Fibroblast of the aortic adventitia (primary cell): ENCODE measurements at regions not wholly inside any gene's neighbourhood (a gene's known extent, or its start where the extent isn't known, plus 50 kb on each side); places are given as distances from the start of the nearest gene placed in this dataset.
A peak's percentile ranks its signal among the peaks of the same experiment; 100 is the strongest.

Experiments
- DNase-seq: peaks from one replicate; pipeline ENCODE4 v3.0.0-alpha.2; 2010; ENCODE audit warnings: low read depth
- H3K4me3 ChIP-seq: 2 replicates; pipeline ENCODE4 v1.5.1; 2011; ENCODE audit warnings: low read depth, mild to moderate bottlenecking, control low read depth, low read length, moderate library complexity
- TF ChIP-seq, protein P1 (sequence below): IDR thresholded peaks from 2 replicates; pipeline ENCODE4 v1.5.1; 2011; ENCODE audit warnings: mild to moderate bottlenecking, low read length, control low read depth, inconsistent platforms; ENCODE audit not compliant: insufficient read depth

DNA sequence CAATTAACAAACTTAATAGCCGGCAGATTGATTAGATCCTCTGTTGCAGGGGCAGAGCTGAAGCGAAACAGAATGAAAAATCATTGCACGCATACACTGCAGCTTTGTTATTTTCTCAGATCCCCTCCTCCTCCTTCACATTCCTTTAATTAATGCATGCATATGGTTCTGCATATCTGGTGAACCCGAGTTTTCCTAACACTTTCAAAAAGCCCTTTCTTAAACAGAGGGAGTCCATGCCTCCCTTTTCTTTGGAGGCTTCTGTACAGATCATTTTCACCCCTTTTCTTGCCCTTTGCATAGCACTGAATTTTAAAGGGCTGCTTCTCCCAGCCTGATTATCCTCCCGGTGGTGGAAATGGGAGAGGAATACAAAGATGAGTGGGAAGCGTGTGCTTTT lies 136.6 kb upstream of the TBCA start:
- no peak for DNase-seq
- TF ChIP-seq, protein P1, sequence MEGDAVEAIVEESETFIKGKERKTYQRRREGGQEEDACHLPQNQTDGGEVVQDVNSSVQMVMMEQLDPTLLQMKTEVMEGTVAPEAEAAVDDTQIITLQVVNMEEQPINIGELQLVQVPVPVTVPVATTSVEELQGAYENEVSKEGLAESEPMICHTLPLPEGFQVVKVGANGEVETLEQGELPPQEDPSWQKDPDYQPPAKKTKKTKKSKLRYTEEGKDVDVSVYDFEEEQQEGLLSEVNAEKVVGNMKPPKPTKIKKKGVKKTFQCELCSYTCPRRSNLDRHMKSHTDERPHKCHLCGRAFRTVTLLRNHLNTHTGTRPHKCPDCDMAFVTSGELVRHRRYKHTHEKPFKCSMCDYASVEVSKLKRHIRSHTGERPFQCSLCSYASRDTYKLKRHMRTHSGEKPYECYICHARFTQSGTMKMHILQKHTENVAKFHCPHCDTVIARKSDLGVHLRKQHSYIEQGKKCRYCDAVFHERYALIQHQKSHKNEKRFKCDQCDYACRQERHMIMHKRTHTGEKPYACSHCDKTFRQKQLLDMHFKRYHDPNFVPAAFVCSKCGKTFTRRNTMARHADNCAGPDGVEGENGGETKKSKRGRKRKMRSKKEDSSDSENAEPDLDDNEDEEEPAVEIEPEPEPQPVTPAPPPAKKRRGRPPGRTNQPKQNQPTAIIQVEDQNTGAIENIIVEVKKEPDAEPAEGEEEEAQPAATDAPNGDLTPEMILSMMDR: no peak
- no peak overlapping the region for H3K4me3 ChIP-seq

DNA sequence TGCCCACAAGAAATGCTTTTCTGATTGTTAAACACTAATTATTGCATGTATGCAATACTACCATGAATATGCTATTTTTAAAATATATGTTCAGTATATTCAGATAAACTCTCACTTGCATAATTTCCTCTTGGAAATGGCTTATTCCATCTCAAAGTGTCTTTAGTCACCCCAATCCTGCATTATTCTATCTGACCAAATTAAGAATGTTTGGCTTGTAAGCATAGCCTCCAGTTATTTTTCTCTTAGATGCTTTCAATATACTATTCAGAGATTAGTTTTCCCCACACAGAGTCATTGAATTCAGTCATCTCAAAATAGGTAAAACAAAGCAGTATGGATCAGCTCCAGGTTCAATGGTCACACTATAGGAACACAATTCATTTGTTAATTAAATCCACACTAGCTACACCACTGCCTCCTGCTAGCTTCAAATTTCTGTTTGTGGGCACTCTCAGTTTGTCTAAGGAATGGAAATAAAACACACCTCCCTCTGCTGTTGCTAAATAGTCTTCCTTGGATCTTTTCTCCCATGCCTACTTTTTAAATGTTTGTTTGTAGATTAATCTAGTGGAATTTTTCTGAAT lies 134.6 kb upstream of the TBCA start:
- TF ChIP-seq, protein P1: no peak
- DNase-seq: no peak
- H3K4me3 ChIP-seq: no peak overlapping the region

DNA sequence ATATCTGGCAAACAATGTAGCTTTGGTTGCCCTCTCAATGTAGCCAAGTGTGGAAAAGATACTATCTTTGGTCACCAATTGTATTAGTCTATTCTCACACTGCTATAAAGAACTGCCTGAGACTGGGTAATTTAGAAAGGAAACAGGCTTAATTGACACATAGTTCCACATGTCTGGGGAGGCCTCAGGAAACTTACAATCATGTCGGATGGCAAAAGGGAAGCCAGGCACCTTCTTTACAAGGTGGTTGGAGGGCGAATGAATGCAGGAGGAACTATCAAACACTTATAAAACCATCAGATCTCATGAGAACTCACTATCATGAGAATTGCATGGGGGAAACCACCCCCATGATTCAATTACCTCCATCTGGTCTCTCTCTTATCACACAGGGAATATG lies 133.1 kb upstream of the TBCA start:
- DNase-seq: no peak
- H3K4me3 ChIP-seq: no peak overlapping the region
- TF ChIP-seq, protein P1: no peak

DNA sequence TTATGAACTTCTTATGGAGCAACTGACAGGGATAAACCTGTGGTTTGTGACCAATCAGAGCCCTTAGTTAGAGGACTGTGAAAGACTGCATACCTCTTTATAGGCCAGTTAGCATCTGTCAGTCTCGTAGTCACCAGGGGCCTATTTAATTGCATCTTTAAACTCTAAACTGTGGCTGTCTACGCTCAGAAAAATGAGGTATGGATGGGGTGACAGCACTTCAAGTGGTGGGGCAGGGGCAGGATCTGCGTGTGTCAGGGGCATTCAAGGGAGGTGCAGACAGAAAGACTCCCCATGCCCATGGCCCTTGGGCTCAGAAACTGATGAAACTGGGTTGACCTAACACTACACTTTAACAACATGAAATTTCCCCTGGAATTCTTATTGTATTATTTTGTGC lies 132.6 kb upstream of the TBCA start:
- no peak overlapping the region for H3K4me3 ChIP-seq
- DNase-seq: no peak
- TF ChIP-seq, protein P1: no peak

DNA sequence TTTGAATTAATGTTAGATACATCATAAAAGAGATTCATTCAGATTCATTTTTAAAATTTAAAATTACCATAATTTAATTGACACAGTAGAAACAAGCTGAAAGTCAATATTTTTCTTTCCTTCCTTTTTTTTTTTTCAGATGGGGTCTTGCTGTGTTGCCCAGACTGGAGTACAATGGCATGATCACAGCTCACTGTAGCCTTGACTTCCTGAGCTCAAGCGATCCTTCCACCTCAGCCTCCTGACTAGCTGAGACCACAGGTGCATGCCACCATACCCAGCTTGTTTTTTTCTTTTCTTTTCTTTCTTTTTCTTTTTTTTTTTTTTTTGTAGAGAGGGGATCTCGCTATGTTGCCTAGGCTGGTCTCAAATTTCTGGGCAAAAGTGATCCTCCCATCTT lies 131.6 kb upstream of the TBCA start:
- no peak for DNase-seq
- H3K4me3 ChIP-seq: no peak overlapping the region
- TF ChIP-seq, protein P1: no peak

DNA sequence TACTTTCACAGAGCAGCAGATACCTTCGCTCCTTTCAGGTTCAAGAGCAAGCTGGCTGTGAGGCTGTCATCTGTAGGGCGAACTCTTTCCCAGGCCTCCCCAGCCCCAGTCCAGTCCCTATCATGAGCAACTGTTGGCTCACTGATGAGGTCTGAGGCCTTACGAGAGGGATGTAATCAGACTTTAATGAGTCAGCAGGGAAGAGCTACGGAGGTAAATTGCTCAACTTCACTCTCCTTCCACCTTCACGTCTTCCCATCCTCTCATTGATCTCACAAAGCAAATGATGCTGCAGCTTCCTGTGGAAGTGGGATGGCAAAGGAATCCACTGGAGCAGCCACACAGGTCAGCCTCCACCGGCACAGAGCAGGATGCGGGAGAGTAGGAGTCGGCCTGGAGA lies 130.7 kb upstream of the TBCA start:
- no peak overlapping the region for H3K4me3 ChIP-seq
- TF ChIP-seq, protein P1: no peak
- peak; percentile 12 for DNase-seq

DNA sequence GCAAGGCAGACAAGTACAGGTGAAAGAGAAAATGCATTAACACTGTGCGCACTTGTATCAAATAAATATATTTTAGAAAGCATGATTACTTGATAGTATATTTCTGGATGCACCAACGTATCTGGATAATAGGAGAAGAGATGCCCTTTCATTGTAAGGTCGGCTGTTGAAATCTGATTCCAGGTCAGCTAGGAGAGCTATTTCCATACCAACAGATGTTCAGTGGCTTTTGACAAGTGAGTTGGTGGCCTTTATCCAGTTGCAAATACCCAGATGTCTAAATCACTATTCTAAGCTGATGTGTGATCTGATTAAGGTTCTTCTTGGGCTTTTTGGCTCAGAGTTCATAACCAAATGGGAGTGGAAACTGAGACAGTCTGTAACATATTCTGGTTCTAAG lies 128.2 kb upstream of the TBCA start:
- DNase-seq: no peak
- TF ChIP-seq, protein P1: no peak

More for the DNA sequence above, 128.2 kb upstream of the TBCA start:
- no peak overlapping the region for H3K4me3 ChIP-seq
